Peyer's patch (tissue), 4 donors: ENCODE measurements at regions not wholly inside any gene's neighbourhood (a gene's known extent, or its start where the extent isn't known, plus 50 kb on each side); places are given as distances from the start of the nearest gene placed in this dataset.

Experiments
- DNase-seq, 3 donors: peaks; one replicate each; pipeline ENCODE4 v3.0.0-alpha.2; 2017 to 2019
- H3K27ac ChIP-seq, 4 donors: fragments of 200-600 bp; sonication (generic); one replicate each; pipeline ENCODE4 v1.5.1; 2016 to 2019
- H3K27me3 ChIP-seq, 2 donors: fragments of 200-600 bp; sonication (generic); one replicate each; pipeline ENCODE4 v1.5.1; 2019
- H3K36me3 ChIP-seq, 3 donors: fragments of 200-600 bp; sonication (generic); one replicate each; pipeline ENCODE4 v1.5.1; 2016 to 2019
- H3K4me1 ChIP-seq, 4 donors: fragments of 200-600 bp; sonication (generic); one replicate each; pipeline ENCODE4 v1.5.1; 2016 to 2019
- H3K4me3 ChIP-seq, 4 donors: fragments of 200-600 bp; sonication (generic); 1 replicate in 3 of 4; 2 replicates in 1 of 4; pipeline ENCODE4 v1.5.1; 2016 to 2019; ENCODE audit warnings: mild to moderate bottlenecking in 1 of 4
- H3K9me3 ChIP-seq, 4 donors: fragments of 200-600 bp; sonication (generic); one replicate each; pipeline ENCODE4 v1.5.1; 2016 to 2019; ENCODE audit warnings: mild to moderate bottlenecking in 1 of 4
- CTCF ChIP-seq, 6 experiments: fragments of 450-650 bp in 4 of 6; fragments of 200-600 bp in 2 of 6; sonication (generic) in 1 of 6; IDR thresholded peaks; one replicate each; pipeline ENCODE4 v1.5.1; 2017 to 2019; ENCODE audit warnings: antibody characterized with exemption in 6 of 6, mild to moderate bottlenecking in 3 of 6, moderate library complexity in 1 of 6
- POLR2A ChIP-seq, 2 donors: fragments of 450-650 bp; IDR thresholded peaks; one replicate each; pipeline ENCODE4 v1.5.1; 2017; ENCODE audit warnings: antibody characterized with exemption in 2 of 2, mild to moderate bottlenecking in 2 of 2, moderate library complexity in 2 of 2

- Histone ChIP-seq H3K4me1 (no peaks in the 10 kb centered on the region), H3K9me3 (no peaks in the 10 kb centered on the region), H3K4me3 (no peak overlapping the region), H3K27ac (no peak overlapping the region), H3K27me3 (no peaks in the 10 kb centered on the region), H3K36me3 (no peaks in the 10 kb centered on the region)
- DNase-seq: no peak
- TF ChIP-seq CTCF (IDR thresholded peaks at IDR 0.05): no peak
- no peak for TF ChIP-seq POLR2A (IDR thresholded peaks at IDR 0.05)
Observed at GRCh38 chr21:16370186-16370585, 640.4 kb downstream of the USP25 start.

- H3K27ac ChIP-seq: no peak overlapping the region
- H3K36me3 ChIP-seq: no peaks in the 10 kb centered on the region
- H3K27me3 ChIP-seq: no peaks in the 10 kb centered on the region
- DNase-seq: no peak
- no peaks in the 10 kb centered on the region for H3K9me3 ChIP-seq
- H3K4me3 ChIP-seq: no peak overlapping the region
- no peak for TF ChIP-seq CTCF (IDR thresholded peaks at IDR 0.05)
- TF ChIP-seq POLR2A (IDR thresholded peaks at IDR 0.05): no peak
- H3K4me1 ChIP-seq: no peaks in the 10 kb centered on the region
Observed at GRCh38 chr21:16372586-16372985, 642.8 kb downstream of the USP25 start.

GRCh38 chr21:16376673-16377072 lies 646.9 kb downstream of the USP25 start:
- Histone ChIP-seq H3K27me3 (no peaks in the 10 kb centered on the region), H3K4me1 (no peaks in the 10 kb centered on the region), H3K4me3 (no peak overlapping the region), H3K36me3 (no peaks in the 10 kb centered on the region), H3K27ac (peak overlapping the region in 1 of 4 donors; percentile 2), H3K9me3 (no peaks in the 10 kb centered on the region)
- no peak for TF ChIP-seq POLR2A (IDR thresholded peaks at IDR 0.05)
- TF ChIP-seq CTCF (IDR thresholded peaks at IDR 0.05): no peak
- no peak for DNase-seq

GRCh38 chr21:16377120-16377658 lies 647.4 kb downstream of the USP25 start:
- Histone ChIP-seq H3K27ac (peak overlapping the region in 1 of 4 donors; percentile 2), H3K4me3 (no peak overlapping the region), H3K9me3 (no peaks in the 10 kb centered on the region), H3K27me3 (no peaks in the 10 kb centered on the region), H3K4me1 (no peaks in the 10 kb centered on the region), H3K36me3 (no peaks in the 10 kb centered on the region)
- no peak for DNase-seq
- TF ChIP-seq CTCF (IDR thresholded peaks at IDR 0.05) (no peak), POLR2A (IDR thresholded peaks at IDR 0.05) (no peak)

- H3K27ac ChIP-seq: no peak overlapping the region
- TF ChIP-seq POLR2A (IDR thresholded peaks at IDR 0.05) (no peak), CTCF (IDR thresholded peaks at IDR 0.05) (no peak)
- no peaks in the 10 kb centered on the region for H3K4me1 ChIP-seq
- no peaks in the 10 kb centered on the region for H3K27me3 ChIP-seq
- no peaks in the 10 kb centered on the region for H3K36me3 ChIP-seq
- no peak overlapping the region for H3K4me3 ChIP-seq
- no peaks in the 10 kb centered on the region for H3K9me3 ChIP-seq
- DNase-seq: no peak
Observed at GRCh38 chr21:16377857-16378256, 648.1 kb downstream of the USP25 start.

- H3K4me3 ChIP-seq: no peak overlapping the region
- no peak overlapping the region for H3K27ac ChIP-seq
- no peak for TF ChIP-seq POLR2A (IDR thresholded peaks at IDR 0.05)
- no peak for TF ChIP-seq CTCF (IDR thresholded peaks at IDR 0.05)
- no peaks in the 10 kb centered on the region for H3K4me1 ChIP-seq
- no peaks in the 10 kb centered on the region for H3K36me3 ChIP-seq
- H3K27me3 ChIP-seq: no peaks in the 10 kb centered on the region
- no peak for DNase-seq
- H3K9me3 ChIP-seq: no peaks in the 10 kb centered on the region
Observed at GRCh38 chr21:16378525-16378924, 648.7 kb downstream of the USP25 start.
